GM18505 (cell line): ENCODE measurements at regions not wholly inside any gene's neighbourhood (a gene's known extent, or its start where the extent isn't known, plus 50 kb on each side); places are given as distances from the start of the nearest gene placed in this dataset.
"Not testable (repeated sequence)": the region's sequence is repeated elsewhere in the genome, so short reads cannot be mapped to it uniquely, and the experiment has no call there.

Experiments used
- ATAC-seq: cut with Tn5 transposase; IDR thresholded peaks from one replicate; pipeline ENCODE4 v1.9.1; 2021; ENCODE audit not compliant: unreplicated experiment
- POLR2A ChIP-seq: IDR thresholded peaks from 4 replicates; pipeline ENCODE4 v1.6.1; 2011; ENCODE audit warnings: borderline replicate concordance; ENCODE audit not compliant: insufficient read depth, insufficient read length; ENCODE audit errors: extremely low read depth

DNA sequence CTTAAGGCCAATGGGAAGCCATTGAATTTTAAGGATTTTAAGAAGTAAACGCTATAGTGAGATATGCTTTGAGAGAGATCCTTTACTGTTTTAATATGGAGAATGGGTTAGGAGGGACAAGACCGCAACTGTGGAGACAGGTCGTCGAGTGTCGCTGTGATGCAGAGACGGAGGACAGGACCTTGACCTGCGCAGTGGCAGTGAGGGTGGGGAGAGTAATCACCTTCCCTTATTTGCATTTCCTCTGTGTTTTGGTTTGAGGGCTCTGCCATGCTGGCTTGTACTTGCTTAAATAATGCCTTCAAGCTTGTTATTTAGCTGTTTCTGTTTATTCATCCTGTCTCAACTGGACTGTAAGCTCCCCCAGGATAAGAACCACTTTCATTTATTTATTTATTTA is 345.0 kb downstream of the FBXW7 start:
- no peak for TF ChIP-seq POLR2A
- ATAC-seq, result no peak

DNA sequence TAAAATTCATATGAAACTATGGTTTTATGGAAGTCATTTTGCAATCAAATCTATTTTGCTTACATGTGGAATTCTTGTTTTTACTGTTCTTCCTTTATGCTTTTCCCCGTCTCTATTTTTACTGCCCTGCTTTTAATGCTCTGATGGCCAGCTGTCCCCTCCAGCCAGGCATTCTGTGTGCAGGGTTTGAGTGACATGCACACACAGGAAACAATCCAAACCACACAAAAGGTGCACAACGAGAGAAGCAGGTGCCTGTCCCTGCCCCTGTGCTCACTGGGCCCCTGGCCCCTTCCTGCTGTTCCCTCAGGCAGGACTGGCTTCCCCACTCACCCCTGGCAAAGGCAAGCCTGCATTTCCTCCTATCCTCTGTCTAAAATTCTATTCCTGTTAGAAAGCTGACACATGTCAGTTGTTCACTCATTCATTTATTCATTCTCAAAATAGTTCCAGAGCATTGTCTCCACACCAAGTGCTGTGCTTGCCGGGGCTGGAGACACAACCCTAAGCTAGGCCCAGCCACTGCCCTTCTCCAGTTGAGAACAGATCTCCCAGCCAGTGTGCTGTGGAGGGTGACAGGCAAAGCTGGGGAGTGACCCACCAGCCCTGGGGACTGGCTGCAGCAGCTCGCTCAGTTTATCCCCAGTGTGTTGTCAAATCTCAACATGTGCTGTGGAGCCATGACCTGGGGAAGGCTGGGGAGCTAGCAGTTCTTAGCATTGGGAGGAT is 346.3 kb downstream of the FBXW7 start:
- TF ChIP-seq POLR2A, result no peak
- ATAC-seq, result peak; percentile 82

GRCh38 chr4:152188801-152189200 is 347.1 kb downstream of the FBXW7 start:
- no peak for ATAC-seq
- no peak for TF ChIP-seq POLR2A

DNA sequence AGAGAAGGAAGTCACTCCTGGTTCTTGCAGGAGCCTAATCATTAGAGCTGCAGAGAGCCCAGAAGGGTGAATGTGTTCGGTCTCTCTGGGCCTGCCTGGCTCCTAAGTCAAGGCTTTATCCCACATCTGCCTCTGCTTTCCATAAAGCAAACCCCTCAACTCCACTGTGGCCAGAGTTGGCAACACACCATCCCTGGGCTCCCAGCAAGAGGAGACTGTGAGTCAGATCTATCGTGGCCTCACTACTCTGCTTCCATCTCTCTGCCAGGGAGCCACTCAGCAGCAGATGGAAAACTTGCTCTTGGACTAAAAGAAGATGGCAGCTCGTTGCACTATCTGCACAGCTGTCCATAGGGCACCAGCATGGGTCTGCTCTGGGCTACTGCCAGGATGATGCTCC is 348.2 kb downstream of the FBXW7 start:
- ATAC-seq, result no peak

DNA sequence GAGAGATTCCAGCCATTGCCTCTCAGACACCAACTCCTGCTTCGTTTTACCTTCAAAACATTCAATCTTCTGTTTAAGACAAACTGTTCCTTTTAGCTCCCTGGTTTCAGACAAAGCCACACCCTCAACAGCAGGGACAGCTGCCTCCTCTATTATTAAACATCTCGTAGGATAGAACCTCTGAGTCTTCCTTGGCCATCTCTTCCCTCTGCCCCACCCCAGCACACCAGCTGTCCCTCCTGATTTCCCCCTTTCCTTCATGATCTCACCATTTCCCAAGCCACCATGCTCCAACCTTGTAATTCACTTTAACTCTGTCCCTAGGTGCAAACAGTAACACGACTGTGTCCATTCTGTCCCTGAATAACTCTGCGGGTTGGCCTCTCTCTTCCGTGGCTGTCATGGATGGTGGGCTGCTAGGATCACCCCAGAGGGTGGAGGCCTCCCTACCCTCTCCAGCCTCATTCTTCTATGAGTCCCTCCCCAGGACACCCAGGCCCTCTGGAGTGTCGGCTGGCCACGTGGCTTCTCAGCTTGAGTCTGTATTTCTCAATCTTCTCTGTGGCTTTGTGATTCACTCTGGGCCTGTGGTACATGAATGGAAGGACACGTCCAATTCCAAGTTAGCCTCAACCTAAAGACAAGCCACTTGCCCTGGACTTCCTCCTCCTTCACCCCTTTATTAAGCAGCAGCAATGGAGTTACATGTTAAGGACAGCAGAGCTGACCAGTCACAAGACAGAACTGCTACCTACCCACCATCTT is 349.9 kb downstream of the FBXW7 start:
- ATAC-seq, result no peak
- no peak for TF ChIP-seq POLR2A

More for the DNA sequence above, 348.2 kb downstream of the FBXW7 start:
- no peak for TF ChIP-seq POLR2A

DNA sequence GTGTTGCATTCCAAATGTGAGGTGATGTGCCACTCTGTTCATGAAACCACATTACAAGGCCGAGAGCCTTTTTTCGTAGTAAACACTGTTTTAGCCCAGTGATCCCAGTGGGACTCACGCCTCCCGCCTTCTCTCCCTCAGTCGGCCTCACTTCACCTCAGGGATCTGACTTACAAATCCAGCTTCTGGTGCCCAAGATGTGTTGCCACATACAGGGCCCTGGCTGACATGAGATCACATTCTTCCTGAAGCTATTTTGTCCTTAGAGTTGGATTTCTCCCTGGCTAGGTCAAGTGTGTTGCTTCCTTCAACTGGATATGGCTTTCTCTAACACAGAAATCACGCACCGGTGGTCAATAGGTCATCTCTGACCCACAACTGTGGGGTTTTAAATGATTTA is 354.7 kb downstream of the FBXW7 start:
- TF ChIP-seq POLR2A, result no peak
- no peak for ATAC-seq

DNA sequence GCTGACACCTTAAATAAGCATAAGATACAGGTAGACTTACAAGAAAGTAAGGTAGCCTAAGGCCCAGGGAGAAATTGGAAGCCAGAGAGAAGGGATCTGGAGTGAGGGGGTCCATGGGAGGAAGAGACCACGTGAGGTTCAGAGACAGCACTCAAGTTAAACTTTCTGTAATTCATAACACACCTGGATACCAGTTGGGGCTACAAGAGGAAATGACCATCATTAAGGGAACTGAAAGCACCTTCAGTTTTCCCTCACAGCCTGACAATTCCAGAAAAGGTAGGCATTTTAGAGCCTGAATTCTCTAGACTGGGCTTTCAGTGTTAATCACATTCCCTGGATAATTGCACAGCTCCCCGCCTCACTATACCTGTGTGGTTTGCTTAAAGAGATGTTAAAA is 355.5 kb downstream of the FBXW7 start:
- no peak for TF ChIP-seq POLR2A
- ATAC-seq, result no peak

DNA sequence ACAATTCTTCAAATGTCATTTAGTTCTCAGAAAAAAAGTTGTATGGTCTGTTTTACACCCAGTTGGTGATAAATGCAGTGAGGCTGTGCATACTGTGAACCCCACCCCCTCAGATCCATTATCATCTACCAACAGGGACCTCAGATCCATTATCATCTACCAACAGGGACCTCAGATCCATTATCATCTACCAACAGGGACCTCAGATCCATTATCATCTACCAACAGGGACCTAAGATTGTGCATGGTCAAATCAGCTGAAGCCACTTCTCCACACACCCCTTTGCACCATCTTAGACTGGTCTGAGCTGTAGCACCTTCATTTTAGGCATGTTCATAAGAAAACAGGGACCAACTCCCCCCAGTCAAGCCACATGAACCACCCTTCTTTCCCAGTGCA is 358.4 kb downstream of the FBXW7 start:
- ATAC-seq, result not testable (repeated sequence)

DNA sequence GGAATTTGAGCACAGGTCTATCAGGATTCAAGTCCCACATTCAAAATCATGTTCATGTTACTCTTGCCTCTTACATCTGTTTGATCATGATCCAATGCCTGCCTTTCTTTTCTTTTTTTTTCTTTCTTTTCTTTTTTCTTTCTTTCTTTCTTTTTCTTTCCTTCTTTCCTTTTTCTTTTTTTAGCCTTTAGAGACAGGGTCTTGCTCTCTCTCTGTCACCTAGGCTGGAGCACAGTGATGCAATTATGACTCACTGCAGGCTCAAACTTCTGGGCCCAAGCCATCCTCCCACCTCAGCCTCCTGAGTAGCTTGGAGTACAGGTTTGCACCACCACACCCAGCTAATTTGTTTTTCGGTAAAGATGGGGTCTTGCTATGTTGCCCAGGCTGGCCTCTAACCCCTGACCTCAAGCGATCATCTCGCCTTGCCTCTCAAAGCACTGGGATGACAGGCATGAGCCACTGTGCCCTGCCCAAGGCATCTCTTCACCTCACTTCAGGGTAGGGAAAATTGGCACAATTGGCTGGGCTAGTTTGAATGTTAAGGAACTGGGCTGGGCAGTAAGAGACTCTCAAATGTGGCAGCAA is 359.2 kb downstream of the FBXW7 start:
- no peak for ATAC-seq
- TF ChIP-seq POLR2A, result no peak

DNA sequence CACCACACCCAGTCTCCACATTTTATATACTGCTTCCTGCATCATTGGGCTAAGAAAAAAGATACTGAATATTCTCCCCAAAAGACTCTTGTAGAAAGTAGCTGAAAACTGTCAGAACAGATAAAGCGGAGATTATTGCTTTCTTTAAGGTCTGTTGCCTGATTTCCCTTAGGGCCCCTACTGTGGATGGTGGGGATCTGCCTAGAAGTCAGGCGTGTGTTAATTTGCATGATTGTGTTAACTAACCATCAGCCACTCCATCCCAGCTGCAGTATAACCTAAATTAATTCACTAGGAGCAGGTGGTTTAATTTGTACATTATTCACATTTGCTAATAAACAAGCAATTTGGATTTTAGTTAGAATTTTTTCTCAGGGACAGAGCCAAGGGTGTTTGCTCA is 360.3 kb downstream of the FBXW7 start:
- no peak for ATAC-seq

GRCh38 chr4:152172146-152172545 is 363.7 kb downstream of the FBXW7 start:
- no peak for TF ChIP-seq POLR2A
- ATAC-seq, result no peak

More for the DNA sequence above, 360.3 kb downstream of the FBXW7 start:
- no peak for TF ChIP-seq POLR2A

- no peak for ATAC-seq
- TF ChIP-seq POLR2A, result no peak
Measured at GRCh38 chr4:152171556-152171955, 364.3 kb downstream of the FBXW7 start.

DNA sequence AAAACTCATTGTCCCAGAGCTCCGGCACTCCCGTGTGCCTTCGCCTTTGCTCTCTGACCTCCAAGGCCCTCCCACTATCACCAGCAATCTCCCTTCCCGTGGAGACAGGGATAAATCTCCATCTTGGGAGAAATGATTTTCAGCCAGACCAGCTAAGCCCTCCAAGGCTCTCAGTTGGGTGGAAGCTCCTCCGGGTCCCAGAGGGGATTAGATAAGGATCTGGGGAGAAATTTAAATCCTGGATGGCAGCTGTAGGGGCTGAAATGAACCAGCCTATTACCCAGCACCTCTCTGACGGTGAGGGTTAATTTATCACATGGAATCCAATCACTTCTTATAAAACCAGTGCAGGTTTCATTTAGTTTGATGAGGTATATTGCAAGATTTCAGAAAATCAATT is 366.2 kb downstream of the FBXW7 start:
- no peak for ATAC-seq
- no peak for TF ChIP-seq POLR2A

DNA sequence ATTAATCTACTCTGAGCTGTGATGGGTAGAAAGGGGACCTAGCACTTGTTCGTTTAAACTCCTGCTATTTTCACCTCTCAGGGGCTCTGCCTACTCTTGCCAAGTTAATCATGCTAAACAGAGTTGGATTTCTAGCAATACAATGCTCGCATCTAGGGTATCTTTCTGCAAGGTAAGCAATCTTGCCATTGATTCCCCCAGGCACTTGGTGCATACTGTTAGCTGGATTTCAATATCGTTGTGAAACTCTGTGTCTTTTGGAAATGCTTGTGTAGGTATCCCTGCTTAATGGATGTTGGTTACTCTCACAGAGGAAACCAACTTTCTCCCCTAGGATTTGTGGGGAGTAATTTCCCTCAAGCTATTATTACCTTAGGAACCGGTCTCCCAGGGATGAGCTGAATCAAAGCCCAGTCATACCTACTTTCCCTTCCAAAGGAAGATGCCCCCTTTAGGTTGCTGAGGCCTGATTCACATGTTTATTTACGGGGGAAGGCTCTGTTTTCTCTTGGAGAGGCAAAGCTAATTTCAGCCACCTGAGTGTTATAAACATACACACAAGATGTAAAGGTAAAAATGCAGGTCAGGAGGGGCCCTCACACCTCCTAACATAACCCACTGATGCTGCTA is 366.8 kb downstream of the FBXW7 start:
- TF ChIP-seq POLR2A, result no peak
- no peak for ATAC-seq

- no peak for TF ChIP-seq POLR2A
- ATAC-seq, result no peak
Measured at GRCh38 chr4:152166567-152166966, 369.3 kb downstream of the FBXW7 start.
